ENCODE measurements at regions not wholly inside any gene's neighbourhood (a gene's known extent, or its start where the extent isn't known, plus 50 kb on each side); places are given as distances from the start of the nearest gene placed in this dataset.

GRCh38 chr3:34216711-34217335, 418.4 kb downstream of the PDCD6IP start:
- TF ChIP-seq REST (IDR thresholded peaks at IDR 0.05; ENCODE audit: insufficient replicate concordance, low read depth) (no peak), SPI1 (IDR thresholded peaks at IDR 0.05; ENCODE audit: borderline replicate concordance, low read depth) (no peak), POLR2AphosphoS5 (IDR thresholded peaks at IDR 0.05; ENCODE audit: low read depth) (no peak), CTCF (IDR thresholded peaks at IDR 0.05; ENCODE audit: insufficient read depth, low read length) (no peak), GABPA (IDR thresholded peaks at IDR 0.05; ENCODE audit: low read depth) (no peak)
- Histone ChIP-seq H3K4me3 (replicated peaks; ENCODE audit: insufficient read depth, low read length) (no peak overlapping the region), H3K27me3 (ENCODE audit: insufficient read depth, poor library complexity, severe bottlenecking) (no peaks in the 10 kb centered on the region), H3K27ac (replicated peaks) (no peak overlapping the region)
- no peak for DNase-seq (ENCODE audit: low read depth in 1 of 2, low spot score in 1 of 2)

- Histone ChIP-seq H3K4me3 (replicated peaks; ENCODE audit: insufficient read depth, low read length) (no peak overlapping the region), H3K27me3 (ENCODE audit: insufficient read depth, poor library complexity, severe bottlenecking) (no peaks in the 10 kb centered on the region), H3K27ac (replicated peaks) (no peak overlapping the region)
- no peak for TF ChIP-seq POLR2AphosphoS5 (IDR thresholded peaks at IDR 0.05; ENCODE audit: low read depth)
- TF ChIP-seq SPI1 (IDR thresholded peaks at IDR 0.05; ENCODE audit: borderline replicate concordance, low read depth), result no peak
- no peak for TF ChIP-seq GABPA (IDR thresholded peaks at IDR 0.05; ENCODE audit: low read depth)
- no peak for TF ChIP-seq REST (IDR thresholded peaks at IDR 0.05; ENCODE audit: insufficient replicate concordance, low read depth)
- TF ChIP-seq CTCF (IDR thresholded peaks at IDR 0.05; ENCODE audit: insufficient read depth, low read length), result no peak
- DNase-seq (ENCODE audit: low read depth in 1 of 2, low spot score in 1 of 2), result no peak
These were observed 420.4 kb downstream of the PDCD6IP start for GRCh38 chr3:34218706-34219385.

GRCh38 chr3:34219556-34219955, 421.1 kb downstream of the PDCD6IP start:
- Histone ChIP-seq H3K27ac (replicated peaks) (no peak overlapping the region), H3K27me3 (ENCODE audit: insufficient read depth, poor library complexity, severe bottlenecking) (no peaks in the 10 kb centered on the region), H3K4me3 (replicated peaks; ENCODE audit: insufficient read depth, low read length) (no peak overlapping the region)
- TF ChIP-seq GABPA (IDR thresholded peaks at IDR 0.05; ENCODE audit: low read depth) (no peak), CTCF (IDR thresholded peaks at IDR 0.05; ENCODE audit: insufficient read depth, low read length) (no peak), POLR2AphosphoS5 (IDR thresholded peaks at IDR 0.05; ENCODE audit: low read depth) (no peak), SPI1 (IDR thresholded peaks at IDR 0.05; ENCODE audit: borderline replicate concordance, low read depth) (no peak), REST (IDR thresholded peaks at IDR 0.05; ENCODE audit: insufficient replicate concordance, low read depth) (no peak)
- no peak for DNase-seq (ENCODE audit: low read depth in 1 of 2, low spot score in 1 of 2)

Data from HL-60 (cell line).